ENCODE measurements at regions not wholly inside any gene's neighbourhood (a gene's known extent, or its start where the extent isn't known, plus 50 kb on each side); places are given as distances from the start of the nearest gene placed in this dataset.
"Not testable (repeated sequence)": the region's sequence is repeated elsewhere in the genome, so short reads cannot be mapped to it uniquely, and the experiment has no call there.

DNA sequence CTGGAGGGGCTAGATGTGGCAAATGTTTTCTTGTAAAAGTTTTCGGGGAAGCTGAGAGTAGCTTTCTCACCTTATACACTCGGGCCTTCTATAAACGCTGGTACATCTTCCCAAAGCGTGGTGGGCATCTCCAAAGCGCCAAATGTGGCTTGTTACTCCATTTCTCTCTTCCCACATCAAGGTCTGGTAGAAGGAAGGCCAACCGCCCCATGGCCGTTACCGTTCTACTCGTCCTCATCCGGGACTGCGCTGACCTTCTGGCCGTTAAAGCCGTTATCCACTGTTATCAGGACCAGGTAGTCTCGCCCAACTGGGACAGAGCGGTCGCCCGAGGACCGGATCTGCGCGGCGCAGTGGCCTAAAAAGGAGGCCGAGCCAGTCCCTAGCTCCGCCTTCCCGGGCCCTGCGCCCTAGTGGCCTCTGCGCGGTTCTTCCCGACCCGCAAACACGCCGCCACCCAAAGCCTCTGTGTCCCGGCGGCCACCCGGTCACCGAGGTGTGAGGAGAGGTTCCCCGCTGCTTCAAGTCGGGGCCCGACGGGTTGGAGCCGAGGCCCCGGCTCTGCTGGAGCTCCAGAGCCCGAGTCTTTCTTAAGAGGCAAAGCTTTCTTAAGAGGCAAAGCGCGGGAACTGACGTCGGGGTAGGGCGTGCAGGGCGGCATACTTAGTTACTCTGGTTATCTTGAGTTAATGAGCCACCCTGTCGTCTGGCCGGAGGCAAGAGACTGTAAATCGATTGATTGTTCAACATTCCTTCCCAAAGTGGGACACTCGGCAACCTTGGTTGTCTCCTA, 90.5 kb downstream of the GPX5 start:
- H3K4me3 Mint-ChIP-seq (ENCODE audit: unreplicated experiment) = no peak overlapping the region
- no peak overlapping the region for H2AFZ ChIP-seq (ENCODE audit: low read depth, low read length)

DNA sequence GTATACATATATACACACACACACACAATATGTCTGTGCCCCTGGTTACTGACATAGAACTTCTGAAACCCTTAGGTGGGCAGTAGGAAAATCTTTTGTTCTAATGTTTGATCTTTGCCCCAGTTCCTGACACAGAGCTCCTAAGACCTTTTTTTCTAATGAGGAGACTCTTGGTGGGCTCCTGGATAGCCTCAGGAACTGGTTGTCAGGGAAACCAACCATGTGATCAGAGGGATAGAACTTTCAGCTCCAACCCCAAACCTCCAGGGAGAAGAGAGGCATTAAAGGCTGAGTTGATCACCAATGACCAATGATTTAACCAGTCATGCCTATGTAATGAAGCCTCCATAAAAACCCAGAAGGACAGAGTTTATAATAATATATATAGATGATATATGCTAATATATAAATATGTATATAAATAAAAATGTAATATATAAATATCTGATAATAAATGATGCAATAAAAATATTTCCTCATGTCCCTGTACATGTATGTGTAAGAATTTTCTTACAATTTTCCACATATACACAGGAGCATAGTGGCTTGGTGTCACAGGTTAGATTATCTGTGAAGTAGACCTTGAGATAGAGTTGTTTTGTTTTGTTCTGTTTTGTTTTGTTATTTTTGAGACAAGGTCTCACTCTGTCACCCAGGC, 93.3 kb downstream of the GPX5 start:
- Histone ChIP-seq H3K4me1 (ENCODE audit: insufficient read depth, low read length) (no peaks in the 10 kb centered on the region), H3K9me3 (ENCODE audit: insufficient read depth, low read depth, low read length) (no peaks in the 10 kb centered on the region), H4K20me1 (ENCODE audit: insufficient read depth, low read length) (no peaks in the 10 kb centered on the region), H2AFZ (ENCODE audit: low read depth, low read length) (no peak overlapping the region), H3K4me3 (ENCODE audit: insufficient read depth, low read depth, low read length) (no peak overlapping the region), H3K27ac (ENCODE audit: low read depth, low read length) (no peak overlapping the region), H3K27me3 (ENCODE audit: insufficient read depth, low read length) (no peaks in the 10 kb centered on the region), H3K36me3 (ENCODE audit: insufficient read depth, low read length) (no peaks in the 10 kb centered on the region), H3K9ac (ENCODE audit: low read length) (no peak overlapping the region), H3K79me2 (ENCODE audit: insufficient read depth, low read length) (no peaks in the 10 kb centered on the region), H3K4me2 (ENCODE audit: low read length) (no peak overlapping the region)
- H3K4me3 Mint-ChIP-seq (ENCODE audit: unreplicated experiment) = no peak overlapping the region
- DNase-seq (ENCODE audit: low read depth) (no peak), FAIRE-seq (no peak)
- TF ChIP-seq, protein P1, sequence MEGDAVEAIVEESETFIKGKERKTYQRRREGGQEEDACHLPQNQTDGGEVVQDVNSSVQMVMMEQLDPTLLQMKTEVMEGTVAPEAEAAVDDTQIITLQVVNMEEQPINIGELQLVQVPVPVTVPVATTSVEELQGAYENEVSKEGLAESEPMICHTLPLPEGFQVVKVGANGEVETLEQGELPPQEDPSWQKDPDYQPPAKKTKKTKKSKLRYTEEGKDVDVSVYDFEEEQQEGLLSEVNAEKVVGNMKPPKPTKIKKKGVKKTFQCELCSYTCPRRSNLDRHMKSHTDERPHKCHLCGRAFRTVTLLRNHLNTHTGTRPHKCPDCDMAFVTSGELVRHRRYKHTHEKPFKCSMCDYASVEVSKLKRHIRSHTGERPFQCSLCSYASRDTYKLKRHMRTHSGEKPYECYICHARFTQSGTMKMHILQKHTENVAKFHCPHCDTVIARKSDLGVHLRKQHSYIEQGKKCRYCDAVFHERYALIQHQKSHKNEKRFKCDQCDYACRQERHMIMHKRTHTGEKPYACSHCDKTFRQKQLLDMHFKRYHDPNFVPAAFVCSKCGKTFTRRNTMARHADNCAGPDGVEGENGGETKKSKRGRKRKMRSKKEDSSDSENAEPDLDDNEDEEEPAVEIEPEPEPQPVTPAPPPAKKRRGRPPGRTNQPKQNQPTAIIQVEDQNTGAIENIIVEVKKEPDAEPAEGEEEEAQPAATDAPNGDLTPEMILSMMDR (IDR thresholded peaks at IDR 0.05; ENCODE audit: insufficient read depth, low read depth, low read length) = no peak
- TF ChIP-seq EZH2 (IDR thresholded peaks at IDR 0.05; ENCODE audit: insufficient read depth, low read length) = no peak
- no peaks in the 10 kb centered on the region for H3K36me3 Mint-ChIP-seq (ENCODE audit: low read depth, unreplicated experiment)
- no peak overlapping the region for H3K27ac Mint-ChIP-seq (ENCODE audit: unreplicated experiment)
- H3K27me3 Mint-ChIP-seq (ENCODE audit: low read depth, unreplicated experiment) = peaks cover 18% of the 10 kb centered on the region
- H3K9me3 Mint-ChIP-seq (ENCODE audit: unreplicated experiment) = peaks cover 3% of the 10 kb centered on the region
- H3K4me1 Mint-ChIP-seq (ENCODE audit: low read depth, unreplicated experiment) = peaks cover 5% of the 10 kb centered on the region

More for the DNA sequence above, 90.5 kb downstream of the GPX5 start:
- Histone ChIP-seq H3K9ac (ENCODE audit: low read length) (no peak overlapping the region), H4K20me1 (ENCODE audit: insufficient read depth, low read length) (no peaks in the 10 kb centered on the region), H3K4me1 (ENCODE audit: insufficient read depth, low read length) (no peaks in the 10 kb centered on the region), H3K4me2 (ENCODE audit: low read length) (no peak overlapping the region), H3K79me2 (ENCODE audit: insufficient read depth, low read length) (no peaks in the 10 kb centered on the region), H3K36me3 (ENCODE audit: insufficient read depth, low read length) (no peaks in the 10 kb centered on the region), H3K9me3 (ENCODE audit: insufficient read depth, low read depth, low read length) (no peaks in the 10 kb centered on the region), H3K27me3 (ENCODE audit: insufficient read depth, low read length) (no peaks in the 10 kb centered on the region), H3K4me3 (ENCODE audit: insufficient read depth, low read depth, low read length) (no peak overlapping the region), H3K27ac (ENCODE audit: low read depth, low read length) (no peak overlapping the region)
- peaks cover 20% of the 10 kb centered on the region for H3K27me3 Mint-ChIP-seq (ENCODE audit: low read depth, unreplicated experiment)
- H3K27ac Mint-ChIP-seq (ENCODE audit: unreplicated experiment) = no peak overlapping the region
- no peak for FAIRE-seq
- peaks cover 3% of the 10 kb centered on the region for H3K9me3 Mint-ChIP-seq (ENCODE audit: unreplicated experiment)
- no peak for TF ChIP-seq EZH2 (IDR thresholded peaks at IDR 0.05; ENCODE audit: insufficient read depth, low read length)
- TF ChIP-seq, protein P1 (IDR thresholded peaks at IDR 0.05; ENCODE audit: insufficient read depth, low read depth, low read length) = no peak
- DNase-seq (ENCODE audit: low read depth) = no peak
- H3K36me3 Mint-ChIP-seq (ENCODE audit: low read depth, unreplicated experiment) = no peaks in the 10 kb centered on the region
- H3K4me1 Mint-ChIP-seq (ENCODE audit: low read depth, unreplicated experiment) = peaks cover 4% of the 10 kb centered on the region

GRCh38 chr6:28621268-28621667, 95.6 kb downstream of the GPX5 start:
- H3K9ac ChIP-seq (ENCODE audit: low read length); H3K27ac ChIP-seq (ENCODE audit: low read depth, low read length); DNase-seq (ENCODE audit: low read depth); H3K4me1 Mint-ChIP-seq (ENCODE audit: low read depth, unreplicated experiment); H3K27me3 ChIP-seq (ENCODE audit: insufficient read depth, low read length); H3K9me3 Mint-ChIP-seq (ENCODE audit: unreplicated experiment); FAIRE-seq; H3K9me3 ChIP-seq (ENCODE audit: insufficient read depth, low read depth, low read length); H3K79me2 ChIP-seq (ENCODE audit: insufficient read depth, low read length); H3K36me3 Mint-ChIP-seq (ENCODE audit: low read depth, unreplicated experiment); H3K36me3 ChIP-seq (ENCODE audit: insufficient read depth, low read length); H3K4me2 ChIP-seq (ENCODE audit: low read length); H3K4me3 ChIP-seq (ENCODE audit: insufficient read depth, low read depth, low read length); H3K27ac Mint-ChIP-seq (ENCODE audit: unreplicated experiment); H4K20me1 ChIP-seq (ENCODE audit: insufficient read depth, low read length); H2AFZ ChIP-seq (ENCODE audit: low read depth, low read length); H3K4me1 ChIP-seq (ENCODE audit: insufficient read depth, low read length): not testable (repeated sequence)
- Mint-ChIP-seq H3K4me3 (ENCODE audit: unreplicated experiment) (peak overlapping the region; percentile 83), H3K27me3 (ENCODE audit: low read depth, unreplicated experiment) (peaks cover 13% of the 10 kb centered on the region)

GRCh38 chr6:28623242-28623641, 97.6 kb downstream of the GPX5 start:
- H3K27me3 Mint-ChIP-seq (ENCODE audit: low read depth, unreplicated experiment) = peaks cover 11% of the 10 kb centered on the region
- H4K20me1 ChIP-seq (ENCODE audit: insufficient read depth, low read length); H3K4me1 ChIP-seq (ENCODE audit: insufficient read depth, low read length); FAIRE-seq; H3K36me3 Mint-ChIP-seq (ENCODE audit: low read depth, unreplicated experiment); H3K4me3 Mint-ChIP-seq (ENCODE audit: unreplicated experiment); H3K4me3 ChIP-seq (ENCODE audit: insufficient read depth, low read depth, low read length); DNase-seq (ENCODE audit: low read depth); H3K4me2 ChIP-seq (ENCODE audit: low read length); H3K27ac ChIP-seq (ENCODE audit: low read depth, low read length); H3K36me3 ChIP-seq (ENCODE audit: insufficient read depth, low read length); H3K9me3 Mint-ChIP-seq (ENCODE audit: unreplicated experiment); H3K27me3 ChIP-seq (ENCODE audit: insufficient read depth, low read length); H3K79me2 ChIP-seq (ENCODE audit: insufficient read depth, low read length); H3K27ac Mint-ChIP-seq (ENCODE audit: unreplicated experiment); H2AFZ ChIP-seq (ENCODE audit: low read depth, low read length); H3K9ac ChIP-seq (ENCODE audit: low read length); H3K9me3 ChIP-seq (ENCODE audit: insufficient read depth, low read depth, low read length); H3K4me1 Mint-ChIP-seq (ENCODE audit: low read depth, unreplicated experiment): not testable (repeated sequence)
